Stimulated activated CD4-positive, alpha-beta T cell treated with anti-CD3 and anti-CD28 coated beads, Interleukin-4, amount 100 ng/mL, for 4 hours (primary cell): ENCODE measurements at regions not wholly inside any gene's neighbourhood (a gene's known extent, or its start where the extent isn't known, plus 50 kb on each side); places are given as distances from the start of the nearest gene placed in this dataset.

ENCODE experiments used
- DNase-seq, 2 experiments: peaks; one replicate each; pipeline ENCODE4 v3.0.0-alpha.2; 2020

- DNase-seq = no peak
Observed at GRCh38 chr11:28657378-28658030, 549.3 kb downstream of the METTL15 start.

GRCh38 chr11:28654191-28654590 lies 546.0 kb downstream of the METTL15 start:
- no peak for DNase-seq

DNA sequence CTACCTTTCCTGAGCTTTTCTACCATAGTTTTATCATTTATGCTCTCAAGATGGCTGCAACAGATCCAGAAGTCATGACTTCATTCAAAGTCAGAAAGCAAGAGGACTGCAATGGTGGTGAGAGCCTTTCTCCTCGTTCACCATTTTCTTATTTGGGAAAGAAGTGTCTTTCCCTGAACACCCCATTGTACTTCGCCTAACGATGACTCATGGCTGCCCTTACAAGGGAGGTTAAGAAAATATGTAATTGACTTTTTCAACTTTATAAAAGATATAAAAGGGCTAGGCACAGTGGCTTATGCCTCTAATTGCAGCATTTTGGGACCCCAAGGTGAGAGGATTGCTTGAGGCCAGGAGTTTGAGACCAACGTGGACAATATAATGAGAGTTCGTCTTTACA lies 541.7 kb downstream of the METTL15 start:
- no peak for DNase-seq

DNA sequence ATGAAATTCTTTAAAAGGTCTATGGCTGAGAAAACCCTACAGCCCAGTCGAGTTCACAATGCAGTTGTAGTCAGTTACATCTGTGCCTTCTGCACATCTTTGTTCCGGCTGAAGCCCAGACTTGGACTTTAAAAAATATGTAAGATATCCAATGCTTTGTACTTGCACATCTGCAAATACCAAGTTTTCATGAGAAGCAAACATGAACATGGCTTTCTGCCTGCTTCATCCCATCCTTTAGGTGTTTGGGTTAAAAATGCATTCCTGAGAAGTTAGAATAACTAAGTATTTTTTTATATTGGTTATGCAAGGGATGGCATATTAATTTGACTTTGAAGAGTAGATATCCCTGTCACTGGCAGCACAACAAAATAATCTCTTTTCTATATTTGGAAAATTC lies 528.4 kb downstream of the METTL15 start:
- no peak for DNase-seq

GRCh38 chr11:28636033-28636432 lies 527.8 kb downstream of the METTL15 start:
- DNase-seq = no peak

DNA sequence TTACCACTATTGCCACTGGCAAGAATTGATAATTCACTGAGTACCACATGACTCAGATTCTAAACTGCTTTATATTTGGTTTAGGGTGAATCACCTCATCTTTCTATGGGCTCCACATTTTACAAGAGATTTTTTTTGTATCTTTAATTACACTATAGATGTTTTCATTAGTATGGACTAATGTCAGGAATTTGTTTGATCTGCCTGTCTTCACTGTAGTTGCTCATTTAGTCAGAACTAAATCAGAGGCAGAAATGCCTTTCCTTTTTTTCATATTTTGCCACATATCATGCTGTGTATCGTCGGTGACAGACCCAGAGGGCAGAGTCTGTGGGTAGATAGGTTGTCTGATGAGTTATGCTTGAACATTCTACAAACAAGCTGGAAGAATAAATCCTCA lies 524.1 kb downstream of the METTL15 start:
- no peak for DNase-seq

DNA sequence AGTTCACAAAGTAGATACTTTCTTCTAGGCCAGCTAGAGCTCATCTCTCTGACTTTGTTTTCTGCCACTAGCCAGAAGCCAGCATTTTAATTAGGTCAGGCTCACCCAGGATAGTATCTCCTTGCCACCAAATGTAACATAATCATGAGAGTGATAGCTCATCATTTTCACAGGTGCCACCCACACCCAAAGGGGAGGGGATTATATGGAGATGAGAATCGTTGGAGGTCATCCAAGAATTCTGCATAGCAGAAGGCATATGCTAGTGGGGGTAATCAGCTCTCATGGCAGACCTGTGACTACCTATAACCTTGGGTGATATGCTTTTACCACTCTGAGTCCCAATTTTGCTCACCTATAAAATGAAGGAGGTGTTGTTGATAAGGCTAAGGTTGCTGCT lies 523.0 kb downstream of the METTL15 start:
- DNase-seq = no peak

- DNase-seq = no peak
Observed at GRCh38 chr11:28629235-28629634, 521.0 kb downstream of the METTL15 start.

DNA sequence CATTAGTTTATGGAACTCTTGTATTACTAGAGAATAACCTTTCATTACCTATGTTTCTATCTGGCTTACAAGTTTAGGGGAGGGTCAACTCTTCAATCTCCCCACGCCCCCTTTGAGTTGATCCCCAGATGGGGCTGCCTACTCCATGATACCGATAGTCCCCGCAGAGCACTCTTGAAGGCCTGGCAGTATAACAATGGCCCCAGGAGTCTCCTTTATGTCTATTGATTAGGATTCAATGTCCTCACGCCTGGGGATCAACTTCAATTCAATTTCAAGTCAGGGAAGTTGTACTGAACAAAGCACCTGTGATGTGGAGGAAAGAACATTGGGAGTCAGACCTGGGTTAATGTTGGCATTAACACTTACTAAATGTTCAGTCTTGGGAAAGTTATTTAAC lies 520.2 kb downstream of the METTL15 start:
- DNase-seq = no peak

DNA sequence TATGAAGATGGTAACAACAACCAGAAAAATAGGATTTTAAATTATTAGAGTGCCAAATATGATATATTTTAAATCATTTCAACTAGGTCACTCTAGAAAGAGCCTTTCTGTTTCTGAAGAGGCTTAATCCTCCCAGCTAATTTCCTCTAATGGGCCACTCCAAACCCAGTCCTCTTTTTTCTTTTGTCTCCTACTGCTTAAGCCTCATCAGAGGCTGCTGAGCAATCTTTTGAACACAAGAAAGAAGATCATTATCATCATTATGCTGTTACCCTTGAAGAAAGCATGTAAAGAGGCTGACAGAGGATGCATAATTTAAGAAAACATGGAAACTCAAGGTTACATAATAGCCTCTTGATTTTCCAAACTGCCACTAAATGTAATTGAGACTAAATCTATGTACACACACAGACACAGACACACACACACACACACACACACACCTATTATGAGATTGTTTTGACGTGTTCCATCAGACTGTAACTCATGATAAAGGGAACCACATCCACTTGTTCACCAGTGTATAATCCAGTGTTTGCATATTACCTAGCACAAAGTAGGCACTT lies 519.6 kb downstream of the METTL15 start:
- no peak for DNase-seq

GRCh38 chr11:28625532-28625931 lies 517.3 kb downstream of the METTL15 start:
- no peak for DNase-seq

- no peak for DNase-seq
Observed at GRCh38 chr11:28621753-28622152, 513.6 kb downstream of the METTL15 start.

DNA sequence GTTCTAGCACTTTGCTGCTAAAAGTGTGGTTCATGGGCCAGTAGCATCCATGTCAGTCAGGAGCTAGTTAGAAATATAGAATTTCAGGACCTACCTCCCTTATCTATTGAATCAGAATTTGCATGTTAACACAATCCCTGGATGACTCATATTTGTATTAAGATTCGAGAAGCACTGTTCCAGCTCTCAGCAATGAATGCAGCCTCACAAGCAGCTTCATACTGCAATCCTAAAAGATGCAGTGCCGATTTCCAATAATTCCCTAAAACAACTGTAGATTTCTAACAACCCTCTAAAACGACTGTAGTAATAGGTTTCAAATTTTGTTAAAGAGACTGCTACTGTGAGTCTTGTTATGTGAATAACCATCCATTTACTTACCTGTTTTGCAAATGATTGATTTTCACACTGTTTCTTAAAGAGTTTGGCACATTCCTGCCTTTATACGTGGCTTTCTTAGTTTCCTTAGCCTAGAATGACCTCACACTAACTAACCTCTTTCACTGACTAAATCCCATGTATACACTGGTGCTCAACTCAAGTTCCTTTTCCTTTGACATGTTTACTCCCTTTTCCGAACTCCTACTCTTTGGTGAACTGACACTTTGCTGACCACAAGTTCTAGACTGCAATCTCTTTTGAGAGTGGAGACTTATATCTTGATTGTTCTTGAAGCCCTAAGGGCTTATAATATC lies 511.8 kb downstream of the METTL15 start:
- no peak for DNase-seq

DNA sequence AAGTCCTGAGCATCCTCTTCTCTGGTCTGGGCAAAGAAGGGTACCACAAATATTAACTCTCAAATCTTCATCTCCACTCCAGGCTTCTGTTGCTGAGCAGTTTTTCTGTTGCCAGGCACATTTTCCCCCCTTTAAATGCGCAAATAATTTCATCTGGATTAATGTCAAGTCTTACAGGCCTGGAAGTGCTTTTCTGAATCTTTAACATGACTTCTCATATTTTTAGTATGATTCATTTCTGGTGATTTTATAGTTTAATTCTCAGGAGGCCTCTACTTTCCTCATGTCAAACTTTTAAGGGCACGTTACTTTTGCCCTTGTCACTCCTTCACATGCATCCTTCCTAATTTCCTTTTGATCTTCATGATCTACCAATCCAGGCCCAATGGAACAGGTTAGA lies 510.2 kb downstream of the METTL15 start:
- no peak for DNase-seq

- DNase-seq = no peak
Observed at GRCh38 chr11:28616160-28616965, 508.2 kb downstream of the METTL15 start.

GRCh38 chr11:28615542-28615941 lies 507.4 kb downstream of the METTL15 start:
- no peak for DNase-seq

DNA sequence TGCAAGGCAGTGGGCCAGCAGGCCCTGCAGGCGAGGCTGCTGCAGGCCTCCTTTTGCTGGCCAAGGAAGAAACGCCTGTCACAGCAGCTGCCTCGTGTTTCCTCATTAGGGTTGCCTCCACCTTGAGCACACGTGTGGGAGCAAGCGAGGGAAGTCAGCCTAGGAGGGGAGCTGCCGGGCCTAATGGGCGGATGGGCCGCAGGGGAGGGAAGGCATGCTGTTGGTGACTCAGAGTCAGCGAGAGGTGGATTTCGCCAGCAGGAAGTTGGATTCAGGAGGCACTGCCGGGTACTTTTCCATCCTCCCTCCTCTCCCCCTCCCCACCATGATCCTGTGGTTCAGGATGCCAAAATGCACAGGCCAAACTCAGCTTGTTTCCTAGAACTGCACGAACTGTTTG lies 498.7 kb downstream of the METTL15 start:
- DNase-seq = no peak

DNA sequence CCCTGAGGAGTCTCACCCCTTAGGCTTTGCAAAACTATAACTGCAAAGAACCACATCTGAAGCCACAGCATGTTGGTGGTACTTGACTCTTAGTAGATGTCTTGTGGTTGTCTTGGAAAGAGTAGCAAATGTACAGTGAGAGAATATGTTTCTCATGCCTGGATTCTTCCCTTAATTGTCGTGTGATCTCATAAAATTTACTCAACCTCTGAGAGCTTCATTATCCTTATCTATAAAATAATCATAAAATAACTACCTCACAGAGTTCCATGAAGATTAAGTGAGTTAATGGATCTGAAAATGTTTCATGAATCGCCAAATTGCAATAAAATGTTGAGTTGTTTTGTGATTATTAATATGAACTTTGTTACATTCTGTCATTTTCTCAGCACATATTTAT lies 491.5 kb downstream of the METTL15 start:
- no peak for DNase-seq

GRCh38 chr11:28598531-28598930 lies 490.3 kb downstream of the METTL15 start:
- no peak for DNase-seq

DNA sequence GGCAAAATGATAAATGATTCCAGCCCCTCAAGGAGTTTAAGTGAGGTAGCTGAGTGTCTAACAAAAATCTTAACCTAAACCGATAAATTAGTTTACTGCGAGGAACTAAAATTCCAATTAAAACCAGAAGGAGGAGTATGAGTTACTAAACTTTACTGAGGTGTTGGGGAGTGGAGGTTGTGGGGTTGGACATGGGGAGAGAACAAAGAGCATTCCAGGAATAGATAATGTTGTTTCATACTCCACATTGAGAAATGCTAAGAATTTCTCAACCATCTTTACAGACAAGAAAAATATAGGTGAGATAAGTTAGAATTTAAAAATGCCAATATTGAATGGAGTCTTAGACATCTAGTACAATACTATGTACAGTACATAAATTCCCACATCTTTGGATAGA lies 488.6 kb downstream of the METTL15 start:
- no peak for DNase-seq

- DNase-seq = no peak
Observed at GRCh38 chr11:28592141-28592540, 484.0 kb downstream of the METTL15 start.

DNA sequence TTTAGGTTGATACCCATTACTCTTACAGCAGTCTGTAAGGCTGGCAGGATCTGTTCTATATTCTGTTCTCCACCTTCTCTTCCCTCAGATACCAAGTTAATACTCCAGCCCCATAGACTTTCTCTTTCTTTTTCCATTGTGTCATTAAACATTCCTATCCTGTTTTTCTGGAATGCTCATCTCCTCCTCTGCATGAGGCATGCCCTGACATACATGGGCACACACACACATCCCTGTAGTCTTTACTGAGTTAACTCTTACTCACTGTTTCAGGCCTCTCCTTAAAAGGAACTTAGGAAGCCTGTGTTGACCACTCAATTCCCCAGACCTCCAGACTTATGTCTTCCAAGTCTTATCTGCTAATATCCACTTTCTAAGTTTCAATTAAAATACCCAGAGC lies 476.8 kb downstream of the METTL15 start:
- DNase-seq = no peak

DNA sequence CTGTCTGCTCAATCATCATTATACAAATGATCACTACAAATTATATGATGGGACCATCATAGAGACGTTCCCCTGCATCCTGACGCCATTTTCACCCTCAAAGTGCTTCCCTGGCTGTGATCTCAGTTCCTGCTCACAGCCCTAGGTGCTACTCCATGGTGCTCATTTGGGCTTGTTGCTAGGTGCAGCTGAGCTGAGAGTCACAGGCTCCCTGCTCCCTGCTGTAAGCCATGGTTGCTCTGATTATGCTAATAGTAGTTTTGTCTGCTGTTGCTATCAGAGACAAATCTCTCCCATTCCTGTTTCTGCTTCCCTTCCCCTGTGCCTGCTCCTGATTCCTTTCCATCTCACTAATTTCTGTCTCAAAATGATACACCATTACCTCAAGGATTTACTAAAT lies 474.3 kb downstream of the METTL15 start:
- no peak for DNase-seq
